ENCODE measurements at regions not wholly inside any gene's neighbourhood (a gene's known extent, or its start where the extent isn't known, plus 50 kb on each side); places are given as distances from the start of the nearest gene placed in this dataset.

DNA sequence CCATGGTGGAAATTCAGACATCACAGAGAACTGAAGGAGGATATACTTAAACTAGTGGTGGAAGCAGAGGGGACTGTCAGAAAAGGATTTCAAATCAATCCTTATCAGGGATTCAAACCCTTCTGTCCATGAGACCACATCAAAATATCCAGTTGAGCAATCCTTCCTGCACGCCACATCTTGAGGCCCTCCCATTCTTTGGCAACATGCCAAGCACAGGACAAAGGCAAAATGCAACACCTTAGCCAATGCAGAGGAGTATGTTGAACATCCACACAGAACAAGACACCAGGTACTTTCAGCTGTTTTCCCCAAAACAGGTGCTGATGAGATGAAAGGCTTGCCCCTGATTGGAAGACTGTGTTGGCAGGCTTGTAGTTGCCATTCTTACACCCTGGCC is 81.8 kb upstream of the PLXNA2 start:
- no peak for DNase-seq (ENCODE audit: low spot score, unreplicated experiment)
- no peak for TF ChIP-seq CTCF (IDR thresholded peaks at IDR 0.05; ENCODE audit: unreplicated experiment)
- H3K9me3 Mint-ChIP-seq (ENCODE audit: low read depth) = no peaks in the 10 kb centered on the region
- no peaks in the 10 kb centered on the region for H3K4me1 Mint-ChIP-seq (ENCODE audit: low read depth)
- no peak overlapping the region for H3K27ac Mint-ChIP-seq
- no peaks in the 10 kb centered on the region for H3K36me3 Mint-ChIP-seq (ENCODE audit: insufficient read depth)
- H3K27me3 Mint-ChIP-seq = no peaks in the 10 kb centered on the region
- no peak overlapping the region for H3K4me3 Mint-ChIP-seq (ENCODE audit: low read depth)

DNA sequence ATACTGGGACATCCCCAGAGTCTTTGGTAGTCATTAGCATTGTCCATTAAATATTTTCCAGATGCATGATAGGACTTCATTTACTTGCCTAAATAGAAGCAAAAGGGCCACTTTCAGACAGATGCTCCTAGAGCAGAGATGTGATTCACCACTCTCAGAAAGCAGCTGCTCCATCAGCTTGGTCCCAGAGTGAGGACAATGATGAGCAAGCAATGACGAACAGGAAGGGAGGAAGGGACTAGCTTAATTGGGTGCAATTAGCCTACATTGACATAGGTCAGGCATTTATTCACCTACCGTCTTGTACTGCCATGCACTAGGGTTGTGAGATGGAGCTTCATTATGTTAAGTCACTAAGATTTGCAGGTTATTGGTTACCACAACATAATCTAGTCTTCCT is 85.1 kb upstream of the PLXNA2 start:
- H3K36me3 Mint-ChIP-seq (ENCODE audit: insufficient read depth) = no peaks in the 10 kb centered on the region
- no peaks in the 10 kb centered on the region for H3K9me3 Mint-ChIP-seq (ENCODE audit: low read depth)
- no peak for DNase-seq (ENCODE audit: low spot score, unreplicated experiment)
- H3K4me1 Mint-ChIP-seq (ENCODE audit: low read depth) = peaks cover 2% of the 10 kb centered on the region
- H3K27me3 Mint-ChIP-seq = no peaks in the 10 kb centered on the region
- no peak overlapping the region for H3K4me3 Mint-ChIP-seq (ENCODE audit: low read depth)
- H3K27ac Mint-ChIP-seq = no peak overlapping the region
- TF ChIP-seq CTCF (IDR thresholded peaks at IDR 0.05; ENCODE audit: unreplicated experiment) = no peak

DNA sequence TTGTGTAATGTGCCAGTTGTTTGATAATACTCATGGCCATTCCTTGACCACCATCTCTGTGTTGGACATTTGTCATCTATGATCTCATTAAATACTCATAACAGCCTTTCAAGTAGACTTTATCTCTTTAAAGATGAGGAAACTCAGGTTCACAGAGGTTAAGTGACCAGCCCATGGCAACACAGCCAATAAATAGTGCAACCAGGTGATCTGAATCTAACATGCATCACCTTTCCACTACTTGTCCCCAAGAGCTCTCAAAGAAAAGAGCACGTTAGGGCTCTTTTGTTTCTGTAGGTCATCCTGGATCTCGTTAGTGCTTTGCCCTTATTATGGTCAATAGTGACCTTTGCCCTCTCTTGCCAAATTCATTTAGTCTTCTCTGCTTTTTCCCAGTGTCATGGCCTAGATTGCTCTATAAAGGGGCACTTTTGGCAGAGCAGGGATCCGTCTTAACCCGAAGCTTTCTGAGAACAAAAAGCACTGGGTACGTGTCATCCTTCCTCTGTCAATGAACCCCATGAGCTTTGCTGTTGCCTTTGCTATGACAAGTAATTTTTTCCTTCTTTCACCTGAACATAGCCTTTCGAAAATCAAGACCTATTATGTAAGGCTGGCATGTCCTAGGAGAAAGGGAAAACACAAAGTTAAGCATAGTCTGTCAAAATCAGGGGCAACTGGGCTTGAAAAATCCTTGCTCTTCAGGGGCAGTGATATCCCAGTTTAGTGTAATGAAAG is 88.0 kb upstream of the PLXNA2 start:
- no peak for TF ChIP-seq CTCF (IDR thresholded peaks at IDR 0.05; ENCODE audit: unreplicated experiment)
- Mint-ChIP-seq H3K27ac (no peak overlapping the region), H3K27me3 (no peaks in the 10 kb centered on the region), H3K9me3 (ENCODE audit: low read depth) (no peaks in the 10 kb centered on the region), H3K4me1 (ENCODE audit: low read depth) (peaks cover 6% of the 10 kb centered on the region), H3K4me3 (ENCODE audit: low read depth) (no peak overlapping the region), H3K36me3 (ENCODE audit: insufficient read depth) (no peaks in the 10 kb centered on the region)
- DNase-seq (ENCODE audit: low spot score, unreplicated experiment) = no peak

DNA sequence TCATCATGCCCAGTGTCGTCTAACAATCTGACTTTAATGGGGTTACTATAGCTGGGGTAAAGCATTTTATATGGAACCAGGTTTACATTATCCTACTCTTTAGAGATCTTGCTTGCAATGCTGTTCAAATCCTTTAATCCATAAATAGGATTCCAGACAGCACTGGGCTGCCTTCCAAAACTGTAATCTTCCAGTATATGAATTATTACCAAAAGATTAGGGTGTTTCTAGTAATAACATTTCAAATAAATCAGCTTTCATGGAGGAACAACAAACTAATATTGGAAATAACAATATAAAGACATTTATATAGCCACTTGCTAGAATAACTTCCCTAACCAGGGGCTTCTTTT is 88.6 kb upstream of the PLXNA2 start:
- H3K4me1 Mint-ChIP-seq (ENCODE audit: low read depth) = peaks cover 6% of the 10 kb centered on the region
- H3K27ac Mint-ChIP-seq = no peak overlapping the region
- no peak for TF ChIP-seq CTCF (IDR thresholded peaks at IDR 0.05; ENCODE audit: unreplicated experiment)
- H3K4me3 Mint-ChIP-seq (ENCODE audit: low read depth) = no peak overlapping the region
- DNase-seq (ENCODE audit: low spot score, unreplicated experiment) = no peak
- H3K27me3 Mint-ChIP-seq = peaks cover 4% of the 10 kb centered on the region
- no peaks in the 10 kb centered on the region for H3K36me3 Mint-ChIP-seq (ENCODE audit: insufficient read depth)
- no peaks in the 10 kb centered on the region for H3K9me3 Mint-ChIP-seq (ENCODE audit: low read depth)

DNA sequence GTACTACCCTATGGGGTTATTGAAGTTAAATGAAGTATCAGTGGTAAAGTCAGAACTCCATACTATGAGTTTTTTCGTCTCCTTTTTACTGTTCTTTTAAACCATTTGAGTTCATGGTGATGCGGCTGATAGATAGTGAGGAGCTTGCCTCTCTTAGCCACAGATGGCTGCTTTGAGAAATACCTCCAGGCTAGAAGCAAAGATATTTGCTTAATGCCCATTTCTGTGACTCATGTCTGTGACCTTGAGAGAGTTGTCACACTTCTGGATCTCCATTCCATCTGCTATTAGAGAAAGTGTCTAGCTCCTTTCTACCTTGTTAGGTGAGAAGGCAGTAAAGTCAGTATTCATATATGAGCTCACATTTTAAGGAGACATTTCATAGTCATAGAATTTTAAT is 89.5 kb upstream of the PLXNA2 start:
- H3K36me3 Mint-ChIP-seq (ENCODE audit: insufficient read depth) = no peaks in the 10 kb centered on the region
- H3K27ac Mint-ChIP-seq = no peak overlapping the region
- TF ChIP-seq CTCF (IDR thresholded peaks at IDR 0.05; ENCODE audit: unreplicated experiment) = no peak
- peaks cover 6% of the 10 kb centered on the region for H3K4me1 Mint-ChIP-seq (ENCODE audit: low read depth)
- no peaks in the 10 kb centered on the region for H3K9me3 Mint-ChIP-seq (ENCODE audit: low read depth)
- H3K4me3 Mint-ChIP-seq (ENCODE audit: low read depth) = no peak overlapping the region
- peaks cover 5% of the 10 kb centered on the region for H3K27me3 Mint-ChIP-seq
- DNase-seq (ENCODE audit: low spot score, unreplicated experiment) = no peak
